Kidney (tissue), 13 donors: ENCODE measurements at regions not wholly inside any gene's neighbourhood (a gene's known extent, or its start where the extent isn't known, plus 50 kb on each side); places are given as distances from the start of the nearest gene placed in this dataset.

ENCODE experiments used
- DNase-seq, 5 donors: peaks; one replicate each; pipeline ENCODE4 v3.0.0-alpha.2; 2013 to 2020
- FAIRE-seq: peaks from 2 replicates; lab custom pipeline; 2012; peaks lifted over from hg19 to GRCh38; lab: Jason Lieb, UNC
- H3K27ac ChIP-seq, 2 donors: one replicate each; pipeline ENCODE4 v1.7.0; 2013; ENCODE audit warnings: low read depth in 2 of 2, low read length in 2 of 2, inconsistent platforms in 1 of 2
- H3K27me3 ChIP-seq: one replicate; pipeline ENCODE4 v1.7.1; 2013; ENCODE audit warnings: low read length, inconsistent platforms; ENCODE audit not compliant: control insufficient read depth, insufficient read depth
- H3K36me3 ChIP-seq, 3 donors: one replicate each; pipeline versions ENCODE4 v1.7.0 to v1.7.1; 2013; ENCODE audit warnings: low read length in 3 of 3, control low read depth in 1 of 3, inconsistent platforms in 1 of 3; ENCODE audit not compliant: insufficient read depth in 3 of 3, control insufficient read depth in 2 of 3
- H3K4me1 ChIP-seq, 3 donors: one replicate each; pipeline versions ENCODE4 v1.7.0 to v1.7.1; 2013; ENCODE audit warnings: low read length in 3 of 3, inconsistent platforms in 1 of 3, low read depth in 1 of 3; ENCODE audit not compliant: control insufficient read depth in 2 of 3, insufficient read depth in 2 of 3
- H3K4me3 ChIP-seq, 3 donors: one replicate each; pipeline versions ENCODE4 v1.7.0 to v1.8.1; 2013; ENCODE audit warnings: low read length in 3 of 3, control low read depth in 1 of 3, inconsistent platforms in 1 of 3
- H3K9ac ChIP-seq, 3 donors: one replicate each; pipeline versions ENCODE4 v1.7.0 to v1.7.1; 2013; ENCODE audit warnings: low read length in 3 of 3, control low read depth in 1 of 3, inconsistent platforms in 1 of 3
- H3K9me3 ChIP-seq, 3 donors: one replicate each; pipeline versions ENCODE4 v1.7.0 to v1.7.1; 2013; ENCODE audit warnings: low read length in 3 of 3, control low read depth in 1 of 3, inconsistent platforms in 1 of 3; ENCODE audit not compliant: control insufficient read depth in 2 of 3, insufficient read depth in 1 of 3
- intact Hi-C: fragments of 100-400 bp; cut with DNase I; formaldehyde crosslinking; loops from one replicate; pipeline ENCODE4 v1.11.1; 2022
- TF ChIP-seq, protein P1 (sequence below): IDR thresholded peaks from 3 replicates; pipeline ENCODE4 v1.5.1; 2012; ENCODE audit warnings: mild to moderate bottlenecking, moderate library complexity, borderline replicate concordance; ENCODE audit not compliant: insufficient read depth; ENCODE audit errors: extremely low read depth
- donor health status: control.
- donor health status: control.
- donor health status: control.
- donor health status: control.
- donor health status: control.
- donor health status: DM: yes; HTN: yes; CAD: no.
- donor health status: Normal renal cell carcinoma (clear cell type).

GRCh38 chr11:128294001-128294670 is 293.2 kb downstream of the ETS1 start:
- no peaks in the 10 kb centered on the region for H3K27me3 ChIP-seq
- H3K27ac ChIP-seq: no peak overlapping the region
- H3K36me3 ChIP-seq: no peaks in the 10 kb centered on the region
- no peaks in the 10 kb centered on the region for H3K9me3 ChIP-seq
- intact Hi-C loops: no loop called here
- peaks cover 0 to 10% (median 5%) of the 10 kb centered on the region in 3 donors for H3K4me1 ChIP-seq
- peak; percentile 52 to 84 (median 75) for DNase-seq
- no peak overlapping the region for H3K4me3 ChIP-seq
- FAIRE-seq: no peak
- TF ChIP-seq, protein P1, sequence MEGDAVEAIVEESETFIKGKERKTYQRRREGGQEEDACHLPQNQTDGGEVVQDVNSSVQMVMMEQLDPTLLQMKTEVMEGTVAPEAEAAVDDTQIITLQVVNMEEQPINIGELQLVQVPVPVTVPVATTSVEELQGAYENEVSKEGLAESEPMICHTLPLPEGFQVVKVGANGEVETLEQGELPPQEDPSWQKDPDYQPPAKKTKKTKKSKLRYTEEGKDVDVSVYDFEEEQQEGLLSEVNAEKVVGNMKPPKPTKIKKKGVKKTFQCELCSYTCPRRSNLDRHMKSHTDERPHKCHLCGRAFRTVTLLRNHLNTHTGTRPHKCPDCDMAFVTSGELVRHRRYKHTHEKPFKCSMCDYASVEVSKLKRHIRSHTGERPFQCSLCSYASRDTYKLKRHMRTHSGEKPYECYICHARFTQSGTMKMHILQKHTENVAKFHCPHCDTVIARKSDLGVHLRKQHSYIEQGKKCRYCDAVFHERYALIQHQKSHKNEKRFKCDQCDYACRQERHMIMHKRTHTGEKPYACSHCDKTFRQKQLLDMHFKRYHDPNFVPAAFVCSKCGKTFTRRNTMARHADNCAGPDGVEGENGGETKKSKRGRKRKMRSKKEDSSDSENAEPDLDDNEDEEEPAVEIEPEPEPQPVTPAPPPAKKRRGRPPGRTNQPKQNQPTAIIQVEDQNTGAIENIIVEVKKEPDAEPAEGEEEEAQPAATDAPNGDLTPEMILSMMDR: no peak
- no peak overlapping the region for H3K9ac ChIP-seq

DNA sequence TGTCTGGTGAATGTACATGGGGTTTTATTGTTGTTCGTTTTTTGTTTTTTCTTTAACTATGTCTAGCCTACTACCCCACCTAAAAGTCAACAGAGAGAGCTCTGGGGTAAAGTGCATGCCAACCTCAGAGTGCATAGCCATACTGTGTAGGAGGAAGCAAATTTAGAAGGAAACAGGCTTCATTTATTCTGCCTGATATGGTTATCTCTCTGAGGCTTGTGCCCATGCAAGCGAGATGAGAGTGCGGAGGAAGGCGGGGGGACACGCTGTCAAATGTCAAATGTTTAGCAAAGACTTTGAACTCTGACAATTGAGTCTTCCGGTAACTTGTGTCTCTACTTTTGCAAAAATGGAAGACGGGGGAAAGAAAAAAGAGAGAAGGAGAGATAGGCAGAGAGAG is 295.5 kb downstream of the ETS1 start:
- TF ChIP-seq, protein P1: no peak
- DNase-seq (peak in 1 of 5 donors; percentile 72), FAIRE-seq (no peak)
- intact Hi-C loops: no loop called here
- H3K4me1 ChIP-seq: peaks cover 0 to 6% (median 0%) of the 10 kb centered on the region in 3 donors
- H3K9me3 ChIP-seq: no peaks in the 10 kb centered on the region
- H3K4me3 ChIP-seq: no peak overlapping the region
- no peak overlapping the region for H3K9ac ChIP-seq
- no peak overlapping the region for H3K27ac ChIP-seq
- H3K27me3 ChIP-seq: no peaks in the 10 kb centered on the region
- no peaks in the 10 kb centered on the region for H3K36me3 ChIP-seq

DNA sequence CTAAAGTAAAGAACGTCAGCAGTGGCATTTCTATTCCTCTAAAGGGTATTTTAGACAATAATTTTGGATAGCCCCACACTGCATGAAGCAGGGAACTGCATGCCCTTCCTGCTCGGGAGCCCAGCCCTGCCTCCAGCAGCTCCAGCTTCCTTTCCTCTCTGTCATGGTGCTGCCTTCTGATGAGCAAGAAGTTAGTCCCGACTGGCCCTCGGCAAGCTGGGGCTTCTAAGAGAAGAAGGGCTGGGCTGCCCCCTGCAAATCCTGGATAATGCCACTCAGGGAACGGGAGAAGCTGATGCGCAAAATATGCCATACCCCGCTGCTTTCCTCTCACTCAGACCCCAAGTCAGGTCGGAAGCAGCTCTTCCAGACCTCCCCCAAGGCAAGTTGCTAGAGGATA is 296.4 kb downstream of the ETS1 start:
- no peak overlapping the region for H3K9ac ChIP-seq
- FAIRE-seq (no peak), DNase-seq (peak in 2 of 5 donors; percentile 41 to 44)
- H3K36me3 ChIP-seq: no peaks in the 10 kb centered on the region
- H3K4me1 ChIP-seq: peaks cover 0 to 6% (median 0%) of the 10 kb centered on the region in 3 donors
- intact Hi-C loops: no loop called here
- H3K9me3 ChIP-seq: no peaks in the 10 kb centered on the region
- H3K27me3 ChIP-seq: no peaks in the 10 kb centered on the region
- no peak overlapping the region for H3K27ac ChIP-seq
- H3K4me3 ChIP-seq: no peak overlapping the region
- TF ChIP-seq, protein P1: no peak
